Heart left ventricle (tissue), 16 donors: ENCODE measurements at regions not wholly inside any gene's neighbourhood (a gene's known extent, or its start where the extent isn't known, plus 50 kb on each side); places are given as distances from the start of the nearest gene placed in this dataset.

Source experiments
- ATAC-seq, 4 donors: fragments of 200-7000 bp; cut with Tn5 transposase; one replicate each; pipeline ENCODE4 v1.9.1; 2020 to 2022; ENCODE audit warnings: moderate library complexity in 4 of 4, mild to moderate bottlenecking in 3 of 4, moderate number of reproducible peaks in 1 of 4
- DNase-seq, 5 donors: peaks; one replicate each; pipeline ENCODE4 v3.0.0-alpha.2; 2020
- H3K27ac ChIP-seq, 12 donors: fragments of 200-600 bp; sonication (generic) in 4 of 12; one replicate each; pipeline versions ENCODE4 v1.5.0 to v1.8.0; 2016 to 2022; ENCODE audit warnings: mild to moderate bottlenecking in 2 of 12
- H3K27me3 ChIP-seq, 9 donors: fragments of 200-600 bp; sonication (generic) in 2 of 9; one replicate each; pipeline versions ENCODE4 v1.5.1 to v1.8.0; 2016 to 2022; ENCODE audit warnings: mild to moderate bottlenecking in 3 of 9
- H3K36me3 ChIP-seq, 9 donors: fragments of 200-600 bp; sonication (generic) in 2 of 9; one replicate each; pipeline versions ENCODE4 v1.5.0 to v1.8.0; 2018 to 2022; ENCODE audit warnings: mild to moderate bottlenecking in 2 of 9
- H3K4me1 ChIP-seq, 12 donors: fragments of 200-600 bp; sonication (generic) in 4 of 12; one replicate each; pipeline versions ENCODE4 v1.5.0 to v1.8.0; 2016 to 2022; ENCODE audit warnings: mild to moderate bottlenecking in 3 of 12
- H3K4me3 ChIP-seq, 12 donors: fragments of 200-600 bp; sonication (generic) in 4 of 12; one replicate each; pipeline versions ENCODE4 v1.5.0 to v1.8.0; 2017 to 2022; ENCODE audit warnings: mild to moderate bottlenecking in 9 of 12, moderate library complexity in 4 of 12
- H3K9me3 ChIP-seq, 12 donors: fragments of 200-600 bp; sonication (generic) in 4 of 12; one replicate each; pipeline versions ENCODE4 v1.5.0 to v1.8.0; 2016 to 2022; ENCODE audit warnings: mild to moderate bottlenecking in 1 of 12
- POLR2A ChIP-seq, 2 donors: fragments of 450-650 bp; IDR thresholded peaks; one replicate each; pipeline ENCODE4 v1.6.1; 2017; ENCODE audit warnings: antibody characterized with exemption in 2 of 2, mild to moderate bottlenecking in 2 of 2, moderate library complexity in 2 of 2
- WGBS, 4 donors: extraction: QIAGEN DNeasy Blood & Tissue Kit in 2 of 4; methylation state at CpG; one replicate each; pipeline versions ENCODE4 v1.1.5 to v1.1.7; 2013 to 2018; 5-methylcytosine and 5-hydroxymethylcytosine counted together
- intact Hi-C, 10 donors: fragments of 100-400 bp; cut with DNase I; formaldehyde crosslinking; loops; one replicate each; pipeline versions ENCODE4 v1.11.1 to v1.14.2; 2022
- TF ChIP-seq, protein P1 (sequence below), 12 donors: fragments of 200-600 bp; sonication (generic) in 4 of 12; IDR thresholded peaks; one replicate each; pipeline versions ENCODE4 v1.5.0 to v1.8.0; 2018 to 2022; ENCODE audit warnings: antibody characterized with exemption in 12 of 12, mild to moderate bottlenecking in 5 of 12
- donor health status: ischemic (EF 13 %, LVEDD 7.1; RV severe dilation, severe dysfunction).
- donor health status: healthy with polysubstance abuse.
- donor health status: DM: no; HTN: yes; CAD: no.
- donor health status: DM: no; HTN: no; CAD: no.
- donor health status: ischemic (EF 25% LVEDD 6.9; RV normal size, moderate dysfunction).
- donor health status: ischemic (EF 25% LVEDD 5.7; RV mildly dilated, moderate dysfunction).
- donor health status: healthy.
- donor health status: DM: yes; HTN: yes; CAD: no.
- donor health status: ischemic (EF 35%, LVEDD 5.7; RV mildly dilated, moderate dysfunction).
- donor health status: nonischemic (EF 11% LVEDD 7.7; RV severe dilation, severe dysfunction).
- donor health status: DM: yes; HTN: yes; CAD: no.
- donor health status: PGD.
- donor health status: ischemic (EF 29% LVEDD 5.4; RV normal size, mild dysfunction).
- donor health status: nonischemic (EF 23%, LVEDD 6.1; RV moderate dilation, normal function).

DNA sequence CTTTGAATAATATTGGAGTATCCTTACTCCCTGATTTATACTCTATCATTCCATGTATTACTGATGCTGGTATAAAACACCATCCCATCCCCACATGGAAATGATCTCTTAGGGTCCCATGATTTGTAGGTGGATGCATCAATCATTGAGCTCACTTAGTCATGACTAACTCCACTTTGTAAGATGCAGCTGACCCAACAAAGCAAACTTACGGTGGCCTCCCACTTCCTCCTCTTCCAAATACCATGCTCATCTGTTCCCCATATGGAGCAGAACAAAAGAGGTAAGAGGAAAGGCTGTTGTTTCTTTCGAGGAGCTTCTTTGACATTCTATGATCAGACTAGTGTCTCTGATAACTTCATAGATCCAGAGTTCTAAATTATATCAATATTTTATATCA lies 640.2 kb upstream of the SLC39A10 start:
- no peaks in the 10 kb centered on the region for H3K4me1 ChIP-seq
- H3K36me3 ChIP-seq = no peaks in the 10 kb centered on the region
- TF ChIP-seq, protein P1, sequence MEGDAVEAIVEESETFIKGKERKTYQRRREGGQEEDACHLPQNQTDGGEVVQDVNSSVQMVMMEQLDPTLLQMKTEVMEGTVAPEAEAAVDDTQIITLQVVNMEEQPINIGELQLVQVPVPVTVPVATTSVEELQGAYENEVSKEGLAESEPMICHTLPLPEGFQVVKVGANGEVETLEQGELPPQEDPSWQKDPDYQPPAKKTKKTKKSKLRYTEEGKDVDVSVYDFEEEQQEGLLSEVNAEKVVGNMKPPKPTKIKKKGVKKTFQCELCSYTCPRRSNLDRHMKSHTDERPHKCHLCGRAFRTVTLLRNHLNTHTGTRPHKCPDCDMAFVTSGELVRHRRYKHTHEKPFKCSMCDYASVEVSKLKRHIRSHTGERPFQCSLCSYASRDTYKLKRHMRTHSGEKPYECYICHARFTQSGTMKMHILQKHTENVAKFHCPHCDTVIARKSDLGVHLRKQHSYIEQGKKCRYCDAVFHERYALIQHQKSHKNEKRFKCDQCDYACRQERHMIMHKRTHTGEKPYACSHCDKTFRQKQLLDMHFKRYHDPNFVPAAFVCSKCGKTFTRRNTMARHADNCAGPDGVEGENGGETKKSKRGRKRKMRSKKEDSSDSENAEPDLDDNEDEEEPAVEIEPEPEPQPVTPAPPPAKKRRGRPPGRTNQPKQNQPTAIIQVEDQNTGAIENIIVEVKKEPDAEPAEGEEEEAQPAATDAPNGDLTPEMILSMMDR (IDR thresholded peaks at IDR 0.05) = no peak
- TF ChIP-seq POLR2A (IDR thresholded peaks at IDR 0.05) = no peak
- no peaks in the 10 kb centered on the region for H3K9me3 ChIP-seq
- WGBS, 4 donors = 47 to 61% (median 60%) methylated on average over 2 of the region's 2 CpGs
- intact Hi-C loops = no loop called here
- H3K27ac ChIP-seq = no peak overlapping the region
- ATAC-seq = no peak
- H3K27me3 ChIP-seq = no peaks in the 10 kb centered on the region
- H3K4me3 ChIP-seq = no peak overlapping the region
- DNase-seq = no peak

- DNase-seq (no peak), ATAC-seq (no peak)
- Histone ChIP-seq H3K9me3 (no peaks in the 10 kb centered on the region), H3K36me3 (no peaks in the 10 kb centered on the region), H3K4me3 (no peak overlapping the region), H3K4me1 (no peaks in the 10 kb centered on the region), H3K27ac (no peak overlapping the region), H3K27me3 (no peaks in the 10 kb centered on the region)
- no peak for TF ChIP-seq POLR2A (IDR thresholded peaks at IDR 0.05)
- TF ChIP-seq, protein P1 (IDR thresholded peaks at IDR 0.05) = no peak
- intact Hi-C loops = no loop called here
- WGBS, 4 donors = 55 to 67% (median 62%) methylated on average over 8 of the region's 8 CpGs
Measured at GRCh38 chr2:195009202-195009601, 647.8 kb upstream of the SLC39A10 start.

- no peak for TF ChIP-seq POLR2A (IDR thresholded peaks at IDR 0.05)
- TF ChIP-seq, protein P1 (IDR thresholded peaks at IDR 0.05) = no peak
- Histone ChIP-seq H3K36me3 (no peaks in the 10 kb centered on the region), H3K27me3 (no peaks in the 10 kb centered on the region), H3K4me1 (no peaks in the 10 kb centered on the region), H3K9me3 (no peaks in the 10 kb centered on the region), H3K4me3 (no peak overlapping the region), H3K27ac (no peak overlapping the region)
- DNase-seq (no peak), ATAC-seq (no peak)
- intact Hi-C loops = no loop called here
- 54 to 68% (median 62%) methylated on average over 5 of the region's 5 CpGs for WGBS, 4 donors
Measured at GRCh38 chr2:195006856-195007255, 650.2 kb upstream of the SLC39A10 start.

GRCh38 chr2:195003881-195004471 lies 653.0 kb upstream of the SLC39A10 start:
- ATAC-seq (no peak), DNase-seq (no peak)
- TF ChIP-seq POLR2A (IDR thresholded peaks at IDR 0.05) = no peak
- TF ChIP-seq, protein P1 (IDR thresholded peaks at IDR 0.05) = no peak
- H3K9me3 ChIP-seq = no peaks in the 10 kb centered on the region
- H3K27me3 ChIP-seq = no peaks in the 10 kb centered on the region
- H3K4me1 ChIP-seq = no peaks in the 10 kb centered on the region
- H3K27ac ChIP-seq = no peak overlapping the region
- intact Hi-C loops = no loop called here
- WGBS, 4 donors = 60 to 75% (median 67%) methylated on average over 4 of the region's 4 CpGs
- H3K36me3 ChIP-seq = no peaks in the 10 kb centered on the region
- no peak overlapping the region for H3K4me3 ChIP-seq
